Memory B cell (primary cell): ENCODE measurements at regions not wholly inside any gene's neighbourhood (a gene's known extent, or its start where the extent isn't known, plus 50 kb on each side); places are given as distances from the start of the nearest gene placed in this dataset.

ENCODE experiments used
- ATAC-seq: fragments of 150-1000 bp; cut with Tn5 transposase; 2 replicates; pipeline ENCODE4 v1.10.0; 2021; ENCODE audit warnings: low read depth, mild to moderate bottlenecking, moderate library complexity
- DNase-seq, 2 donors: peaks; one replicate each; pipeline ENCODE4 v3.0.0; 2022; ENCODE audit warnings: low spot score in 2 of 2
- H3K27ac Mint-ChIP-seq: one replicate; pipeline ENCODE4 v1.8.0; 2022; ENCODE audit warnings: mild to moderate bottlenecking, moderate library complexity, mixed read lengths
- H3K27me3 Mint-ChIP-seq: one replicate; pipeline ENCODE4 v1.8.0; 2022; ENCODE audit warnings: mixed read lengths
- H3K36me3 Mint-ChIP-seq: one replicate; pipeline ENCODE4 v1.8.0; 2022; ENCODE audit warnings: mild to moderate bottlenecking, mixed read lengths
- H3K4me1 Mint-ChIP-seq: one replicate; pipeline ENCODE4 v1.8.0; 2022; ENCODE audit warnings: mixed read lengths
- H3K4me3 Mint-ChIP-seq: one replicate; pipeline ENCODE4 v1.8.0; 2022; ENCODE audit warnings: mild to moderate bottlenecking, moderate library complexity, mixed read lengths
- H3K9me3 Mint-ChIP-seq: one replicate; pipeline ENCODE4 v1.8.0; 2022; ENCODE audit warnings: mixed read lengths

GRCh38 chr1:212557739-212558692, 50.5 kb upstream of the ATF3 start:
- Mint-ChIP-seq H3K27me3 (no peaks in the 10 kb centered on the region), H3K27ac (peak overlapping the region; percentile 98), H3K4me1 (peaks cover 6% of the 10 kb centered on the region), H3K9me3 (peaks cover 3% of the 10 kb centered on the region), H3K36me3 (no peaks in the 10 kb centered on the region), H3K4me3 (peak overlapping the region; percentile 89)
- DNase-seq, result peak in 1 of 2 donors; percentile 16
- peak; percentile 32 for ATAC-seq

- H3K36me3 Mint-ChIP-seq, result no peaks in the 10 kb centered on the region
- H3K4me1 Mint-ChIP-seq, result peaks cover 6% of the 10 kb centered on the region
- peak overlapping the region; percentile 98 for H3K27ac Mint-ChIP-seq
- H3K27me3 Mint-ChIP-seq, result no peaks in the 10 kb centered on the region
- H3K9me3 Mint-ChIP-seq, result peaks cover 4% of the 10 kb centered on the region
- ATAC-seq (peak; percentile 93), DNase-seq (peak; percentile 89 to 91)
- H3K4me3 Mint-ChIP-seq, result peak overlapping the region; percentile 89
Measured at GRCh38 chr1:212558693-212559480, 49.7 kb upstream of the ATF3 start.
